Ascending aorta (tissue), 2 donors: ENCODE measurements at regions not wholly inside any gene's neighbourhood (a gene's known extent, or its start where the extent isn't known, plus 50 kb on each side); places are given as distances from the start of the nearest gene placed in this dataset.

ENCODE experiments used
- DNase-seq, 2 donors: peaks; one replicate each; pipeline ENCODE4 v3.0.0-alpha.2; 2019; ENCODE audit warnings: low spot score in 2 of 2
- H3K27ac ChIP-seq, 2 donors: fragments of 200-600 bp; sonication (generic); one replicate each; pipeline ENCODE4 v1.5.1; 2016 to 2017; ENCODE audit warnings: mild to moderate bottlenecking in 1 of 2
- H3K27me3 ChIP-seq: fragments of 200-600 bp; sonication (generic); one replicate; pipeline ENCODE4 v1.5.1; 2017
- H3K36me3 ChIP-seq, 2 donors: fragments of 200-600 bp; sonication (generic); one replicate each; pipeline ENCODE4 v1.5.1; 2016
- H3K4me1 ChIP-seq, 2 donors: fragments of 200-600 bp; sonication (generic); one replicate each; pipeline ENCODE4 v1.5.1; 2016 to 2017; ENCODE audit warnings: mild to moderate bottlenecking in 1 of 2
- H3K4me3 ChIP-seq, 2 donors: fragments of 200-600 bp; sonication (generic); one replicate each; pipeline ENCODE4 v1.5.1; 2016 to 2017; ENCODE audit warnings: mild to moderate bottlenecking in 1 of 2
- H3K9me3 ChIP-seq, 2 donors: fragments of 200-600 bp; sonication (generic); one replicate each; pipeline ENCODE4 v1.5.1; 2016
- intact Hi-C: fragments of 100-400 bp; cut with DNase I; formaldehyde crosslinking; loops from one replicate; pipeline ENCODE4 v1.15.1; 2023
- TF ChIP-seq, protein P1 (sequence below), 3 experiments: fragments of 200-600 bp in 2 of 3; fragments of 450-650 bp in 1 of 3; sonication (generic) in 2 of 3; IDR thresholded peaks; one replicate each; pipeline ENCODE4 v1.5.1; 2016 to 2019; ENCODE audit warnings: antibody characterized with exemption in 3 of 3, mild to moderate bottlenecking in 1 of 3, moderate library complexity in 1 of 3

DNA sequence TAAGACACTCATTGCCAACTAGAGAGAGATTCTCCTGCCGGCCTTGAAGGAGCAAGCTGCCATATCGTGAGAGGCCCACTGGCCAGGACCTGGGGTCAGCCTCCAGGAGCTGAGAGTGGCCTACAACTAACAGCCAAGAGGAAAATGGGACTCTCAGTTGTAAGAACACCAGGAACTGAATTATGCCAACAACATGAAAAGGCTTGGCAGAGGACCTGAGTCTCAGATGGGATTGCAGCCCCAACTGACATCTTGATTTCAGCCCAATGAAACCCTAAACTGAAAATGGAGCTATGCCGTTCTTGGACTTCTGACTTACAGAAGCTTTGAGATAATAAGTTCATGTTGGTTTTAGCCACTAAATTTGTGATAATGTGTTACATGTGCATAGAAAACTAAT is 193.5 kb upstream of the LRFN2 start:
- Histone ChIP-seq H3K9me3 (no peaks in the 10 kb centered on the region), H3K36me3 (no peaks in the 10 kb centered on the region), H3K4me3 (no peak overlapping the region), H3K27me3 (no peaks in the 10 kb centered on the region), H3K4me1 (no peaks in the 10 kb centered on the region), H3K27ac (no peak overlapping the region)
- DNase-seq = no peak
- intact Hi-C loops = no loop called here
- TF ChIP-seq, protein P1, sequence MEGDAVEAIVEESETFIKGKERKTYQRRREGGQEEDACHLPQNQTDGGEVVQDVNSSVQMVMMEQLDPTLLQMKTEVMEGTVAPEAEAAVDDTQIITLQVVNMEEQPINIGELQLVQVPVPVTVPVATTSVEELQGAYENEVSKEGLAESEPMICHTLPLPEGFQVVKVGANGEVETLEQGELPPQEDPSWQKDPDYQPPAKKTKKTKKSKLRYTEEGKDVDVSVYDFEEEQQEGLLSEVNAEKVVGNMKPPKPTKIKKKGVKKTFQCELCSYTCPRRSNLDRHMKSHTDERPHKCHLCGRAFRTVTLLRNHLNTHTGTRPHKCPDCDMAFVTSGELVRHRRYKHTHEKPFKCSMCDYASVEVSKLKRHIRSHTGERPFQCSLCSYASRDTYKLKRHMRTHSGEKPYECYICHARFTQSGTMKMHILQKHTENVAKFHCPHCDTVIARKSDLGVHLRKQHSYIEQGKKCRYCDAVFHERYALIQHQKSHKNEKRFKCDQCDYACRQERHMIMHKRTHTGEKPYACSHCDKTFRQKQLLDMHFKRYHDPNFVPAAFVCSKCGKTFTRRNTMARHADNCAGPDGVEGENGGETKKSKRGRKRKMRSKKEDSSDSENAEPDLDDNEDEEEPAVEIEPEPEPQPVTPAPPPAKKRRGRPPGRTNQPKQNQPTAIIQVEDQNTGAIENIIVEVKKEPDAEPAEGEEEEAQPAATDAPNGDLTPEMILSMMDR (IDR thresholded peaks at IDR 0.05) = no peak

DNA sequence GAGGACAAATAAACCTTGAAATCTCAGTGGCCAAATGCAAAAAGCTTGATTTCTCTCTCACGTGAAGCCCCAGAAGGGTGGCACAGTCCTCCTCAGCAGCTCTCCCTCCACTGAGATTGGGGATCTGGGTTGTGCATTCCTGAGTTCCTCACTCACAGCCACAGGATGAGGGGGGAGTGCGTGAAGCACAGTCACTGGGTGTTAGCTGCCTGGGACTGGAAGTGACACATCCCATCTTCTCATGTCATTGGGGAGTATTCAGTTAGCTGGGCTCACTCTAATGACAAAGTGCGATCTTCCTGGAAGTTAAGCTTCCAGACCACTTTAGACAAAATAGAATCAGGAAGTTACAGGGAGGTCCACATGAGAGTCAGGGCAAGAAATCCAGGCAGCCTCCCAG is 192.2 kb upstream of the LRFN2 start:
- no peak overlapping the region for H3K4me3 ChIP-seq
- no peaks in the 10 kb centered on the region for H3K9me3 ChIP-seq
- no peaks in the 10 kb centered on the region for H3K36me3 ChIP-seq
- H3K27me3 ChIP-seq = no peaks in the 10 kb centered on the region
- no peaks in the 10 kb centered on the region for H3K4me1 ChIP-seq
- no peak for DNase-seq
- TF ChIP-seq, protein P1 (IDR thresholded peaks at IDR 0.05) = no peak
- intact Hi-C loops = no loop called here
- no peak overlapping the region for H3K27ac ChIP-seq

DNA sequence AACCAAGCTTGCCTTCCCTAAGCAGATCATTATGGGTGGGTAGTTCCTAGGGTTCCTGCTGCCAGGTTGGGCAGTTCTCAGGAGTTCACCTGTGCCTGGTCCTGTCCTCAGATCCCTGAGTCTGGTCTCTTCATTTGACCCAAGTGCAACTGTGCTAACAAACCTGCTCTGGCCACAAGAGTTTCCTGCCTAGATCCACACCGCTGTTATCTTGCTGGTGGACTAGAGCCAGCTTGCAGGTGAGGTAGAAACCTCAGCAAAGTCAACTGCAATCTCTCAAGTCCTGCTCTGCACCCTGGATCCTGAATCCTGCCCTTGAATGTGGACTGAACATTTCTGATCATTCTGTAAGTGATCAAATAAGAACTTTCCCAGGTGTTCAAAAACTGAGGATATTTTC is 191.8 kb upstream of the LRFN2 start:
- DNase-seq = no peak
- Histone ChIP-seq H3K4me3 (no peak overlapping the region), H3K27ac (no peak overlapping the region), H3K9me3 (no peaks in the 10 kb centered on the region), H3K36me3 (no peaks in the 10 kb centered on the region), H3K4me1 (no peaks in the 10 kb centered on the region), H3K27me3 (no peaks in the 10 kb centered on the region)
- intact Hi-C loops = no loop called here
- TF ChIP-seq, protein P1 (IDR thresholded peaks at IDR 0.05) = no peak

DNA sequence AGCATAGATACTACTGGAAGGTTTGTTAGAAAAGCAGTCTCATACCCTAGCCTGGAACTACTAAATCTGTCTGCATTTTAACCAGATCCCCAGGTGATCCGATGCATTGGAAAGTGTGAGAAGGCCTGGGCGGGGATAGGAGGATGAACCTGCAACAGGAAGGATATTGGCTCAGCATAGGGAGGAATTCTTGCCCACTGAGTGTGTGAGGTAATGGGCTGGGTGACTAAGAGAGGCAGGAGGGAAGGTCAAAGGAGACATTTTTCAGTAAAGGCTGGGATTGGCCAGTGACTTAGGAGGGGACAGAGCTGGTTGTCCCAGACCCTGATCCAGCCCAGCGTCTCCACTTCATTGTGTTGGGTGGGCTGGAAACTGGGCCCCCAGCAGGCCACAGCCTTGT is 191.0 kb upstream of the LRFN2 start:
- H3K4me3 ChIP-seq = no peak overlapping the region

DNA sequence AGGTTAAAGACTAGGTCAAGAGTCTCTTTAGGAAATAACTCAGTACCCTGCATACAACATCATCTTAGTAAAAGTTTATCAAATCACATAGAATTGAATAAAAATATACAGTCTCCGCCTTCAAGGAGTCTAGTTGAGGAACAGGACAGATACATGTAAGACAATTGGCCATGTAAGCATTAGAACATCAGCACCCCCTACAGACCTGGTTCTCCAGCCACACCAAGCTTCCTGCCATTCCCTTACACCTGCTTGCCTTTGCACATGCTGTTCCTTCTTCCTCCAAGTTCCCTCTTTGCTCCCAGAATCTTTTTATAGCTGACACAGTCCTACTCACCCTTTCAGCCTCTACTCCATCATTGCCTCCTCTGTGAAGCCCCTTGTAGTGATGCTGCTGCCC is 187.8 kb upstream of the LRFN2 start:
- no peaks in the 10 kb centered on the region for H3K9me3 ChIP-seq
- no peak overlapping the region for H3K4me3 ChIP-seq
- H3K36me3 ChIP-seq = no peaks in the 10 kb centered on the region
- TF ChIP-seq, protein P1 (IDR thresholded peaks at IDR 0.05) = no peak
- intact Hi-C loops = no loop called here
- DNase-seq = no peak
- no peaks in the 10 kb centered on the region for H3K4me1 ChIP-seq
- no peaks in the 10 kb centered on the region for H3K27me3 ChIP-seq
- H3K27ac ChIP-seq = no peak overlapping the region

More for the DNA sequence above, 191.0 kb upstream of the LRFN2 start:
- Histone ChIP-seq H3K27ac (no peak overlapping the region), H3K9me3 (no peaks in the 10 kb centered on the region), H3K27me3 (no peaks in the 10 kb centered on the region), H3K4me1 (no peaks in the 10 kb centered on the region), H3K36me3 (no peaks in the 10 kb centered on the region)
- TF ChIP-seq, protein P1 (IDR thresholded peaks at IDR 0.05) = no peak
- intact Hi-C loops = no loop called here
- DNase-seq = no peak

DNA sequence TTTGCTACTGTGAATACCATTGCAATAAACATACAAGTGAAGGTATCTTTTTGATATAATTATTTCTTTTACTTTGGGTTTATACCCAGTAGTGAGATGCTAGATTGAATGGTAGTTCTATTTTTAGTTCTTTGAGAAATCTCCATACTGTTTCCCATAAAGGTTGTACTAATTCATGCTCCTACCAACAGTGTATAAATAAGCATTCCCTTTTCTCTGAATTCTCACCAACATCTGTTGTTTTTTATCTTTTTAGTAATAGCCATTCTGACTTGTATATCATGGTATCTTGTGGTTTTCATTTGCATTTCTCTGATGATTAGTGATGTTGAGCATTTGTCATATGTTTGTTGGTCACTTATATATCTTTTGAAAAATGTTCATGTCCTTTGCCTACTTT is 183.6 kb upstream of the LRFN2 start:
- Histone ChIP-seq H3K36me3 (no peaks in the 10 kb centered on the region), H3K9me3 (no peaks in the 10 kb centered on the region), H3K4me3 (no peak overlapping the region), H3K4me1 (no peaks in the 10 kb centered on the region), H3K27me3 (no peaks in the 10 kb centered on the region), H3K27ac (no peak overlapping the region)
- no peak for DNase-seq
- intact Hi-C loops = no loop called here
- TF ChIP-seq, protein P1 (IDR thresholded peaks at IDR 0.05) = no peak
